PFSK-1 (cell line): ENCODE measurements at regions not wholly inside any gene's neighbourhood (a gene's known extent, or its start where the extent isn't known, plus 50 kb on each side); places are given as distances from the start of the nearest gene placed in this dataset.

Source experiments
- FOXP2 ChIP-seq: optimal IDR thresholded peaks from 2 replicates; pipeline ENCODE3; 2011; ENCODE audit warnings: borderline replicate concordance, control low read depth, inconsistent platforms; ENCODE audit not compliant: insufficient read depth; ENCODE audit errors: extremely low read length, extremely low read depth
- POLR2AphosphoS5 ChIP-seq: IDR thresholded peaks from 2 replicates; pipeline ENCODE4 v1.6.1; 2012; ENCODE audit warnings: low read depth, mild to moderate bottlenecking, control low read depth, low read length, moderate library complexity
- SIN3A ChIP-seq: IDR thresholded peaks from 2 replicates; pipeline ENCODE4 v1.6.1; 2012; ENCODE audit warnings: mild to moderate bottlenecking, low read length, moderate library complexity, borderline replicate concordance; ENCODE audit not compliant: insufficient read depth
- TAF1 ChIP-seq: IDR thresholded peaks from 2 replicates; pipeline ENCODE4 v1.6.1; 2012; ENCODE audit warnings: low read length, control low read depth, borderline replicate concordance; ENCODE audit not compliant: insufficient read depth
- TF ChIP-seq, protein P1 (sequence below), 2 experiments: IDR thresholded peaks; 2 replicates each; pipeline versions ENCODE4 v1.6.1 to v1.8.0; 2011 to 2012; ENCODE audit warnings: low read depth in 2 of 2, low read length in 2 of 2, control low read depth in 1 of 2, inconsistent platforms in 1 of 2, mild to moderate bottlenecking in 1 of 2, moderate library complexity in 1 of 2; ENCODE audit not compliant: insufficient read depth in 1 of 2

DNA sequence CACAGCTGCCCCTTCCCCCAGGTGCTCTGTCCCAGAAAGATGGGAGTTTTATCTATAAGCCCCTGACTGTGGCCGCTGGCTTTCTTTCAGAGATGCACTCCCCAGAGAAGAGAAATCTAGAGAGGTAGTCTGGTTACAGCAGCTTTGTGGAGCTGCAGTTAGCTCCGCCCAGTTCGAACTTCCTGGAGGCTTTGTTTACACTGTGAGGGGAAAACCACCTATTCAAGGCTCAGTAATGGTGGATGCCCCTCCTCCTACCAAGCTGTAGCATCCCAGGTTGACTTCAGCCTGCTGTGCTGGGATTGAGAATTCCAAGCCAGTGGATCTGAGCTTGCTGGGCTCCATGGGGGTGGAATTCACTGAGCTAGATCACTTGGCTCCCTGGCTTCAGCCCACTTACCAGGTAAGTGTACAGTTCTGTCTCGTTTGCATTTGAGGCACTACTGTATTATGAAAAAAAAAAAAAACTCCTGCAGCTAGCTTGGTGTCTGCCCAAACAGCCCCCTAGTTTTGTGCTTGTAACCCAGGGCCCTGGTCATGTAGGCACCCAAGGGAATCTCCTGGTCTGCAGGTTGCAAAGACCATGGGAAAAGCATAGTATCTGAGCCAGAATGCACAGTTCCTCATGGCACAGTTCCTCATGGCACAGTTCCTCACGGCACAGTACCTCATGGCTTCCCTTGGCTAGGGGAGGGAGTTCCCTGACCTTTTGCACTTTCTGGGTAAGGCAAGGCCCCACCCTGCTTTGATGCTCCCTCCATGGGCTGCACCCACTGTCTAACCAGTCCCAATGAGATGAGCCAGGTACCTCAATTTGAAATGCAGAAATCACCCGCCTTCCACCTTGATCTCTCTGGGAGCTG lies 275.0 kb downstream of the CENPW start:
- TF ChIP-seq POLR2AphosphoS5 (no peak), TAF1 (no peak), SIN3A (no peak), FOXP2 (no peak)
- TF ChIP-seq, protein P1, sequence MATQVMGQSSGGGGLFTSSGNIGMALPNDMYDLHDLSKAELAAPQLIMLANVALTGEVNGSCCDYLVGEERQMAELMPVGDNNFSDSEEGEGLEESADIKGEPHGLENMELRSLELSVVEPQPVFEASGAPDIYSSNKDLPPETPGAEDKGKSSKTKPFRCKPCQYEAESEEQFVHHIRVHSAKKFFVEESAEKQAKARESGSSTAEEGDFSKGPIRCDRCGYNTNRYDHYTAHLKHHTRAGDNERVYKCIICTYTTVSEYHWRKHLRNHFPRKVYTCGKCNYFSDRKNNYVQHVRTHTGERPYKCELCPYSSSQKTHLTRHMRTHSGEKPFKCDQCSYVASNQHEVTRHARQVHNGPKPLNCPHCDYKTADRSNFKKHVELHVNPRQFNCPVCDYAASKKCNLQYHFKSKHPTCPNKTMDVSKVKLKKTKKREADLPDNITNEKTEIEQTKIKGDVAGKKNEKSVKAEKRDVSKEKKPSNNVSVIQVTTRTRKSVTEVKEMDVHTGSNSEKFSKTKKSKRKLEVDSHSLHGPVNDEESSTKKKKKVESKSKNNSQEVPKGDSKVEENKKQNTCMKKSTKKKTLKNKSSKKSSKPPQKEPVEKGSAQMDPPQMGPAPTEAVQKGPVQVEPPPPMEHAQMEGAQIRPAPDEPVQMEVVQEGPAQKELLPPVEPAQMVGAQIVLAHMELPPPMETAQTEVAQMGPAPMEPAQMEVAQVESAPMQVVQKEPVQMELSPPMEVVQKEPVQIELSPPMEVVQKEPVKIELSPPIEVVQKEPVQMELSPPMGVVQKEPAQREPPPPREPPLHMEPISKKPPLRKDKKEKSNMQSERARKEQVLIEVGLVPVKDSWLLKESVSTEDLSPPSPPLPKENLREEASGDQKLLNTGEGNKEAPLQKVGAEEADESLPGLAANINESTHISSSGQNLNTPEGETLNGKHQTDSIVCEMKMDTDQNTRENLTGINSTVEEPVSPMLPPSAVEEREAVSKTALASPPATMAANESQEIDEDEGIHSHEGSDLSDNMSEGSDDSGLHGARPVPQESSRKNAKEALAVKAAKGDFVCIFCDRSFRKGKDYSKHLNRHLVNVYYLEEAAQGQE (IDR thresholded peaks at IDR 0.05; ENCODE audit: insufficient read depth in 1 of 2, low read depth in 2 of 2, low read length in 2 of 2) = no peak
